HEK293 (cell line): ENCODE measurements at regions not wholly inside any gene's neighbourhood (a gene's known extent, or its start where the extent isn't known, plus 50 kb on each side); places are given as distances from the start of the nearest gene placed in this dataset.
"Not testable (repeated sequence)": the region's sequence is repeated elsewhere in the genome, so short reads cannot be mapped to it uniquely, and the experiment has no call there.

Experiments
- CTCF ChIA-PET: fragments of 350-600 bp; formaldehyde crosslinking; extraction: SDS; loops from one replicate; lab custom pipeline; 2021; ENCODE audit warnings: antibody characterized with exemption; lab: Yijun Ruan, JAX
- POLR2A ChIA-PET: fragments of 300-600 bp; formaldehyde crosslinking; extraction: SDS; loops from one replicate; lab custom pipeline; 2020; ENCODE audit warnings: antibody characterized with exemption, inconsistent platforms; lab: Yijun Ruan, JAX
- H3K27ac ChIP-seq: fragments of 200-500 bp; sonication (Bioruptor generic); 2 replicates; pipeline ENCODE4 v1.5.1; 2014; ENCODE audit warnings: low read depth, low read length, control low read depth, inconsistent platforms; ENCODE audit errors: extremely low read depth
- H3K36me3 ChIP-seq, 2 experiments: fragments of 200-500 bp in 1 of 2; sonication (Bioruptor generic) in 1 of 2; 1 replicate in 1 of 2; 2 replicates in 1 of 2; pipeline ENCODE4 v1.5.1; 2014 to 2017; ENCODE audit warnings: inconsistent platforms in 2 of 2, low read length in 2 of 2; ENCODE audit not compliant: control insufficient read depth in 2 of 2, insufficient read depth in 1 of 2
- H3K4me1 ChIP-seq: fragments of 200-500 bp; sonication (Bioruptor generic); 2 replicates; pipeline ENCODE4 v1.5.1; 2014; ENCODE audit warnings: mild to moderate bottlenecking, low read length, inconsistent platforms; ENCODE audit not compliant: control insufficient read depth, insufficient read depth
- H3K4me3 ChIP-seq: 2 replicates; pipeline ENCODE4 v1.5.1; 2011; ENCODE audit warnings: low read depth, mild to moderate bottlenecking, control low read depth, low read length, moderate library complexity
- H3K9me3 ChIP-seq: fragments of 200-500 bp; sonication (Bioruptor generic); 2 replicates; pipeline ENCODE4 v1.5.1; 2014; ENCODE audit warnings: low read depth, low read length, inconsistent platforms; ENCODE audit not compliant: control insufficient read depth, insufficient read depth
- GLI4 ChIP-seq: fragments of 450-650 bp; formaldehyde crosslinking; IDR thresholded peaks from 2 replicates; pipeline ENCODE4 v1.5.1; 2016; ENCODE audit warnings: missing biosample characterization, missing genetic modification characterization
- HOXC10 ChIP-seq: sonication (generic); formaldehyde crosslinking; IDR thresholded peaks from 2 replicates; pipeline ENCODE4 v1.8.1; 2023; ENCODE audit warnings: mild to moderate bottlenecking, missing genetic modification reagents
- MYNN ChIP-seq: fragments of 450-650 bp; formaldehyde crosslinking; IDR thresholded peaks from 2 replicates; pipeline ENCODE4 v1.5.1; 2016; ENCODE audit warnings: missing biosample characterization, missing genetic modification characterization, borderline replicate concordance
- YY2 ChIP-seq: fragments of 450-650 bp; formaldehyde crosslinking; IDR thresholded peaks from 2 replicates; pipeline ENCODE4 v1.5.1; 2016; ENCODE audit warnings: missing biosample characterization, missing genetic modification characterization
- ZNF146 ChIP-seq: fragments of 450-650 bp; formaldehyde crosslinking; IDR thresholded peaks from 2 replicates; pipeline ENCODE4 v1.5.1; 2016; ENCODE audit warnings: missing biosample characterization, missing genetic modification characterization
- ZNF18 ChIP-seq: fragments of 450-650 bp; formaldehyde crosslinking; IDR thresholded peaks from 2 replicates; pipeline ENCODE4 v1.5.1; 2016; ENCODE audit warnings: missing biosample characterization, missing genetic modification characterization
- ZNF214 ChIP-seq: fragments of 450-650 bp; formaldehyde crosslinking; IDR thresholded peaks from 2 replicates; pipeline ENCODE4 v1.5.1; 2017; ENCODE audit warnings: missing biosample characterization, mild to moderate bottlenecking, missing genetic modification characterization, borderline replicate concordance
- ZNF580 ChIP-seq: fragments of 450-650 bp; formaldehyde crosslinking; IDR thresholded peaks from 2 replicates; pipeline ENCODE4 v1.5.1; 2016; ENCODE audit warnings: missing biosample characterization, missing genetic modification characterization
- ZNF624 ChIP-seq: fragments of 450-650 bp; formaldehyde crosslinking; IDR thresholded peaks from 2 replicates; pipeline ENCODE4 v1.5.1; 2017; ENCODE audit warnings: missing biosample characterization, missing genetic modification characterization
- ZNF654 ChIP-seq: fragments of 450-650 bp; formaldehyde crosslinking; IDR thresholded peaks from 2 replicates; pipeline ENCODE4 v1.5.1; 2016; ENCODE audit warnings: low read depth, missing biosample characterization, missing genetic modification characterization
- ZNF692 ChIP-seq: fragments of 450-650 bp; formaldehyde crosslinking; IDR thresholded peaks from 2 replicates; pipeline ENCODE4 v1.5.1; 2016; ENCODE audit warnings: missing biosample characterization, missing genetic modification characterization
- ZSCAN4 ChIP-seq: fragments of 450-650 bp; formaldehyde crosslinking; IDR thresholded peaks from 2 replicates; pipeline ENCODE4 v1.5.1; 2017; ENCODE audit warnings: missing biosample characterization, missing genetic modification characterization
- TF ChIP-seq, protein P1 (sequence below): fragments of 450-650 bp; formaldehyde crosslinking; optimal IDR thresholded peaks from 2 replicates; pipeline ENCODE3; 2016; ENCODE audit warnings: missing biosample characterization, mild to moderate bottlenecking, missing genetic modification characterization
- TF ChIP-seq, protein P2 (sequence below): fragments of 450-650 bp; formaldehyde crosslinking; IDR thresholded peaks from 2 replicates; pipeline ENCODE4 v1.5.1; 2016; ENCODE audit warnings: missing biosample characterization, missing genetic modification characterization

DNA sequence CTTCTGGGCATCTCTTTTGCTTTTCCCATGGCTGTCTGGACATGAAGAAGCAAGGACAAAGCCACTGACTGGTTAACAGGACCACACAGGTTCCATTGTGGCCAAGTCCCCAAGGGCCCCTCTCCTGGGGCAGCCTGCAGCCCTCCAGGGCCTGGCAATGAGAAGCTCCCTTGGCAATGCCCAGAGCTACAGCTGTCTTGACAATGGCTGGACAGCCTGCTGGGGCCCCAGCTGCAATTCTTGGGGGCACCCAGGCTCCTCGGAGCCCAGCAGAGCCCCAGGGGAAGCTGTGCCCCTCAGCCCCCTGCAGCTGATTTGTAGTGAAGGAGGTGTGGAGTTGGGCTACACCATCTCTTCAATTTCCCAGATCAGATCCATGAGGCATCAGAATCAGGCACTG lies 384.9 kb upstream of the PODXL start:
- ChIA-PET POLR2A (no interaction called here), CTCF (interaction anchor here (0.6 to 0.8 kb wide), 2 partner anchors 252 to 377 kb away, joined by 3 read pairs; no protein-coding TSS in a partner anchor)
- Histone ChIP-seq H3K9me3 (no peaks in the 10 kb centered on the region), H3K4me1 (no peaks in the 10 kb centered on the region), H3K27ac (no peak overlapping the region), H3K4me3 (no peak overlapping the region), H3K36me3 (no peaks in the 10 kb centered on the region)
- TF ChIP-seq GLI4 (tag by site-specific recombination): no peak
- TF ChIP-seq ZNF146 (tag by site-specific recombination): no peak
- TF ChIP-seq ZNF692 (tag by site-specific recombination): no peak
- TF ChIP-seq ZNF18 (tag by site-specific recombination): no peak
- TF ChIP-seq MYNN: no peak
- TF ChIP-seq HOXC10 (CRISPR knock-in tag): no peak
- no peak for TF ChIP-seq ZNF624 (tag by site-specific recombination)

- Histone ChIP-seq H3K36me3 (no peaks in the 10 kb centered on the region), H3K9me3 (no peaks in the 10 kb centered on the region), H3K27ac (no peak overlapping the region), H3K4me1 (no peaks in the 10 kb centered on the region), H3K4me3 (no peak overlapping the region)
- ChIA-PET POLR2A (no interaction called here), CTCF (no interaction called here)
- TF ChIP-seq ZNF654 (tag by site-specific recombination) (no peak), ZNF580 (tag by site-specific recombination) (no peak), ZSCAN4 (tag by site-specific recombination) (no peak), YY2 (tag by site-specific recombination) (no peak), ZNF624 (tag by site-specific recombination) (no peak), ZNF214 (tag by site-specific recombination) (no peak)
- TF ChIP-seq, protein P1, sequence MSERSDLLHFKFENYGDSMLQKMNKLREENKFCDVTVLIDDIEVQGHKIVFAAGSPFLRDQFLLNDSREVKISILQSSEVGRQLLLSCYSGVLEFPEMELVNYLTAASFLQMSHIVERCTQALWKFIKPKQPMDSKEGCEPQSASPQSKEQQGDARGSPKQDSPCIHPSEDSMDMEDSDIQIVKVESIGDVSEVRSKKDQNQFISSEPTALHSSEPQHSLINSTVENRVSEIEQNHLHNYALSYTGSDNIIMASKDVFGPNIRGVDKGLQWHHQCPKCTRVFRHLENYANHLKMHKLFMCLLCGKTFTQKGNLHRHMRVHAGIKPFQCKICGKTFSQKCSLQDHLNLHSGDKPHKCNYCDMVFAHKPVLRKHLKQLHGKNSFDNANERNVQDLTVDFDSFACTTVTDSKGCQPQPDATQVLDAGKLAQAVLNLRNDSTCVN: no peak
- TF ChIP-seq, protein P2, sequence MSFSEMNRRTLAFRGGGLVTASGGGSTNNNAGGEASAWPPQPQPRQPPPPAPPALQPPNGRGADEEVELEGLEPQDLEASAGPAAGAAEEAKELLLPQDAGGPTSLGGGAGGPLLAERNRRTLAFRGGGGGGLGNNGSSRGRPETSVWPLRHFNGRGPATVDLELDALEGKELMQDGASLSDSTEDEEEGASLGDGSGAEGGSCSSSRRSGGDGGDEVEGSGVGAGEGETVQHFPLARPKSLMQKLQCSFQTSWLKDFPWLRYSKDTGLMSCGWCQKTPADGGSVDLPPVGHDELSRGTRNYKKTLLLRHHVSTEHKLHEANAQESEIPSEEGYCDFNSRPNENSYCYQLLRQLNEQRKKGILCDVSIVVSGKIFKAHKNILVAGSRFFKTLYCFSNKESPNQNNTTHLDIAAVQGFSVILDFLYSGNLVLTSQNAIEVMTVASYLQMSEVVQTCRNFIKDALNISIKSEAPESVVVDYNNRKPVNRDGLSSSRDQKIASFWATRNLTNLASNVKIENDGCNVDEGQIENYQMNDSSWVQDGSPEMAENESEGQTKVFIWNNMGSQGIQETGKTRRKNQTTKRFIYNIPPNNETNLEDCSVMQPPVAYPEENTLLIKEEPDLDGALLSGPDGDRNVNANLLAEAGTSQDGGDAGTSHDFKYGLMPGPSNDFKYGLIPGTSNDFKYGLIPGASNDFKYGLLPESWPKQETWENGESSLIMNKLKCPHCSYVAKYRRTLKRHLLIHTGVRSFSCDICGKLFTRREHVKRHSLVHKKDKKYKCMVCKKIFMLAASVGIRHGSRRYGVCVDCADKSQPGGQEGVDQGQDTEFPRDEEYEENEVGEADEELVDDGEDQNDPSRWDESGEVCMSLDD (tag by site-specific recombination): no peak
These were observed 384.3 kb upstream of the PODXL start for GRCh38 chr7:131940621-131941165.

GRCh38 chr7:131938788-131939187 lies 382.4 kb upstream of the PODXL start:
- H3K36me3 ChIP-seq, H3K27ac ChIP-seq, H3K4me1 ChIP-seq, POLR2A ChIA-PET, H3K9me3 ChIP-seq, H3K4me3 ChIP-seq: not testable (repeated sequence)
- CTCF ChIA-PET: interaction anchor here (2.3 kb wide), 1 partner anchor 80 kb away, joined by 10 read pairs; no protein-coding TSS in a partner anchor
